ENCODE measurements at regions not wholly inside any gene's neighbourhood (a gene's known extent, or its start where the extent isn't known, plus 50 kb on each side); places are given as distances from the start of the nearest gene placed in this dataset.

DNA sequence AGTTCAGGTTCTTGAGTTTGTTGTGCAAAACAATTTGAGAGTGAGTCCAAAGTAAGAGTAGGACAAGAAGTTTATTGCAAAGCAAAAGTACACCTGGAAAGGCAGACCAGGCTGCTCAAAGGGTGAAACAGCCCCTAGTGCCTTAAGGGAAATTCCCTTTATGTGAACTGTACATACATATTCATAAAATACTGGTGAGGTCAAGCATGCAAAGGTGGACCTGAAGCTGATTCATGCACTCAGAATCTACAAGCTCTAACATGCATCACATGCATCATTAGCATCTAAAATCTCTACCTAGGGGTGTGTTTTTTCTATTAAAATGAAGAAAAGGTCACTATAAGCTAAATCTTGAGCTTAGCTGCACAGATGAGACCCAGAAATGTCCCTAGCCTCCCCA is 266.9 kb downstream of the SPATA18 start:
- H4K20me1 ChIP-seq (ENCODE audit: insufficient read depth, low read length) = no peaks in the 10 kb centered on the region
- ATAC-seq (ENCODE audit: insufficient read depth, low read depth) (no peak), DNase-seq (no peak)
- H3K4me1 ChIP-seq (ENCODE audit: insufficient read depth, low read length) = no peaks in the 10 kb centered on the region
- no peaks in the 10 kb centered on the region for H3K9me3 ChIP-seq (ENCODE audit: insufficient read depth, low read length, severe bottlenecking)
- no peak overlapping the region for H3K9ac ChIP-seq (ENCODE audit: low read depth, low read length)
- H3K36me3 ChIP-seq (ENCODE audit: insufficient read depth, low read length) = no peaks in the 10 kb centered on the region
- no peaks in the 10 kb centered on the region for H3K27me3 ChIP-seq (ENCODE audit: insufficient read depth, low read length, poor library complexity)
- TF ChIP-seq, protein P1, sequence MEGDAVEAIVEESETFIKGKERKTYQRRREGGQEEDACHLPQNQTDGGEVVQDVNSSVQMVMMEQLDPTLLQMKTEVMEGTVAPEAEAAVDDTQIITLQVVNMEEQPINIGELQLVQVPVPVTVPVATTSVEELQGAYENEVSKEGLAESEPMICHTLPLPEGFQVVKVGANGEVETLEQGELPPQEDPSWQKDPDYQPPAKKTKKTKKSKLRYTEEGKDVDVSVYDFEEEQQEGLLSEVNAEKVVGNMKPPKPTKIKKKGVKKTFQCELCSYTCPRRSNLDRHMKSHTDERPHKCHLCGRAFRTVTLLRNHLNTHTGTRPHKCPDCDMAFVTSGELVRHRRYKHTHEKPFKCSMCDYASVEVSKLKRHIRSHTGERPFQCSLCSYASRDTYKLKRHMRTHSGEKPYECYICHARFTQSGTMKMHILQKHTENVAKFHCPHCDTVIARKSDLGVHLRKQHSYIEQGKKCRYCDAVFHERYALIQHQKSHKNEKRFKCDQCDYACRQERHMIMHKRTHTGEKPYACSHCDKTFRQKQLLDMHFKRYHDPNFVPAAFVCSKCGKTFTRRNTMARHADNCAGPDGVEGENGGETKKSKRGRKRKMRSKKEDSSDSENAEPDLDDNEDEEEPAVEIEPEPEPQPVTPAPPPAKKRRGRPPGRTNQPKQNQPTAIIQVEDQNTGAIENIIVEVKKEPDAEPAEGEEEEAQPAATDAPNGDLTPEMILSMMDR (IDR thresholded peaks at IDR 0.05; ENCODE audit: borderline replicate concordance, extremely low read depth, low read length, poor library complexity, severe bottlenecking) = no peak
- no peak for TF ChIP-seq EZH2 (IDR thresholded peaks at IDR 0.05; ENCODE audit: borderline replicate concordance, low read depth, low read length, severe bottlenecking)
- no peaks in the 10 kb centered on the region for H3K79me2 ChIP-seq (ENCODE audit: insufficient read depth, low read length)
- H2AFZ ChIP-seq (ENCODE audit: low read depth, low read length) = no peak overlapping the region
- no peak overlapping the region for H3K4me3 ChIP-seq (ENCODE audit: low read depth in 1 of 2, low read length in 2 of 2)
- no peak overlapping the region for H3K4me2 ChIP-seq (ENCODE audit: insufficient read depth, low read length)
- H3K27ac ChIP-seq (ENCODE audit: low read length) = no peak overlapping the region

- no peak for DNase-seq
- no peak overlapping the region for H3K4me2 ChIP-seq (ENCODE audit: insufficient read depth, low read length)
- H4K20me1 ChIP-seq (ENCODE audit: insufficient read depth, low read length) = no peaks in the 10 kb centered on the region
Measured at GRCh38 chr4:52329894-52330293, 278.8 kb downstream of the SPATA18 start.

DNA sequence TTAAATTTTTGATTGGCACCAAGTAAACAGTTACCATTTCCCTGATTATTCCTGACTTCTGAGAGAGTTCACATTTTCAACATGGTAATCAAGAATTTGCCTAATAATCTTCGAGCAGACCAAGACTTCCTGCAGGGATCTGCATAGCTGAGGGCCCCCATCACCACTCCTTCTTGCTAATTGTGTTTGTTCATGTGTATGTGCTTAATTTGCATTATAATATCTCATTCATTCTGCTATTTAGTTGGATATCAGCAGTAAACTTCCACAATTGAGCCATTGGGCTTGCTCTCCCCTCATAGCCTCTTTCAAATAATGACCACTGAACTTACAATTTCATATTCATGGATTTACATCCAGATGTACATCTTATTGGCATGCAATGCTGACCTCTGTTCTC is 292.5 kb downstream of the SPATA18 start:
- TF ChIP-seq, protein P1 (IDR thresholded peaks at IDR 0.05; ENCODE audit: borderline replicate concordance, extremely low read depth, low read length, poor library complexity, severe bottlenecking) = no peak
- no peak for TF ChIP-seq EZH2 (IDR thresholded peaks at IDR 0.05; ENCODE audit: borderline replicate concordance, low read depth, low read length, severe bottlenecking)

More at GRCh38 chr4:52329894-52330293, 278.8 kb downstream of the SPATA18 start:
- TF ChIP-seq EZH2 (IDR thresholded peaks at IDR 0.05; ENCODE audit: borderline replicate concordance, low read depth, low read length, severe bottlenecking) = no peak
- TF ChIP-seq, protein P1 (IDR thresholded peaks at IDR 0.05; ENCODE audit: borderline replicate concordance, extremely low read depth, low read length, poor library complexity, severe bottlenecking) = no peak
- Histone ChIP-seq H3K4me3 (ENCODE audit: low read depth in 1 of 2, low read length in 2 of 2) (no peak overlapping the region), H3K27ac (ENCODE audit: low read length) (no peak overlapping the region), H2AFZ (ENCODE audit: low read depth, low read length) (no peak overlapping the region), H3K27me3 (ENCODE audit: insufficient read depth, low read length, poor library complexity) (no peaks in the 10 kb centered on the region), H3K79me2 (ENCODE audit: insufficient read depth, low read length) (no peaks in the 10 kb centered on the region), H3K4me1 (ENCODE audit: insufficient read depth, low read length) (no peaks in the 10 kb centered on the region), H3K9me3 (ENCODE audit: insufficient read depth, low read length, severe bottlenecking) (peaks cover 10% of the 10 kb centered on the region), H3K36me3 (ENCODE audit: insufficient read depth, low read length) (no peaks in the 10 kb centered on the region), H3K9ac (ENCODE audit: low read depth, low read length) (no peak overlapping the region)
- no peak for ATAC-seq (ENCODE audit: insufficient read depth, low read depth)

GRCh38 chr4:52350926-52351325 is 299.8 kb downstream of the SPATA18 start:
- DNase-seq (no peak), ATAC-seq (ENCODE audit: insufficient read depth, low read depth) (no peak)
- H3K4me1 ChIP-seq (ENCODE audit: insufficient read depth, low read length) = no peaks in the 10 kb centered on the region
- H2AFZ ChIP-seq (ENCODE audit: low read depth, low read length) = no peak overlapping the region
- no peaks in the 10 kb centered on the region for H3K36me3 ChIP-seq (ENCODE audit: insufficient read depth, low read length)
- no peaks in the 10 kb centered on the region for H4K20me1 ChIP-seq (ENCODE audit: insufficient read depth, low read length)
- H3K4me2 ChIP-seq (ENCODE audit: insufficient read depth, low read length) = no peak overlapping the region
- H3K27me3 ChIP-seq (ENCODE audit: insufficient read depth, low read length, poor library complexity) = no peaks in the 10 kb centered on the region
- no peaks in the 10 kb centered on the region for H3K9me3 ChIP-seq (ENCODE audit: insufficient read depth, low read length, severe bottlenecking)
- TF ChIP-seq, protein P1 (IDR thresholded peaks at IDR 0.05; ENCODE audit: borderline replicate concordance, extremely low read depth, low read length, poor library complexity, severe bottlenecking) = no peak
- TF ChIP-seq EZH2 (IDR thresholded peaks at IDR 0.05; ENCODE audit: borderline replicate concordance, low read depth, low read length, severe bottlenecking) = no peak
- H3K27ac ChIP-seq (ENCODE audit: low read length) = no peak overlapping the region
- no peak overlapping the region for H3K9ac ChIP-seq (ENCODE audit: low read depth, low read length)
- no peak overlapping the region for H3K4me3 ChIP-seq (ENCODE audit: low read depth in 1 of 2, low read length in 2 of 2)
- no peaks in the 10 kb centered on the region for H3K79me2 ChIP-seq (ENCODE audit: insufficient read depth, low read length)

More for the DNA sequence above, 292.5 kb downstream of the SPATA18 start:
- Histone ChIP-seq H3K4me1 (ENCODE audit: insufficient read depth, low read length) (no peaks in the 10 kb centered on the region), H3K9me3 (ENCODE audit: insufficient read depth, low read length, severe bottlenecking) (no peaks in the 10 kb centered on the region), H3K36me3 (ENCODE audit: insufficient read depth, low read length) (no peaks in the 10 kb centered on the region), H4K20me1 (ENCODE audit: insufficient read depth, low read length) (no peaks in the 10 kb centered on the region), H3K4me3 (ENCODE audit: low read depth in 1 of 2, low read length in 2 of 2) (no peak overlapping the region), H3K4me2 (ENCODE audit: insufficient read depth, low read length) (no peak overlapping the region), H3K9ac (ENCODE audit: low read depth, low read length) (no peak overlapping the region), H3K27ac (ENCODE audit: low read length) (no peak overlapping the region), H3K79me2 (ENCODE audit: insufficient read depth, low read length) (no peaks in the 10 kb centered on the region), H3K27me3 (ENCODE audit: insufficient read depth, low read length, poor library complexity) (no peaks in the 10 kb centered on the region), H2AFZ (ENCODE audit: low read depth, low read length) (no peak overlapping the region)
- ATAC-seq (ENCODE audit: insufficient read depth, low read depth) (no peak), DNase-seq (no peak)

All from DND-41 (cell line).